ENCODE measurements at regions not wholly inside any gene's neighbourhood (a gene's known extent, or its start where the extent isn't known, plus 50 kb on each side); places are given as distances from the start of the nearest gene placed in this dataset.

GRCh38 chr16:52346709-52347108 lies 200.2 kb downstream of the TOX3 start:
- no peak for TF ChIP-seq EP300 (IDR thresholded peaks at IDR 0.05; ENCODE audit: low read depth)
- TF ChIP-seq, protein P1, sequence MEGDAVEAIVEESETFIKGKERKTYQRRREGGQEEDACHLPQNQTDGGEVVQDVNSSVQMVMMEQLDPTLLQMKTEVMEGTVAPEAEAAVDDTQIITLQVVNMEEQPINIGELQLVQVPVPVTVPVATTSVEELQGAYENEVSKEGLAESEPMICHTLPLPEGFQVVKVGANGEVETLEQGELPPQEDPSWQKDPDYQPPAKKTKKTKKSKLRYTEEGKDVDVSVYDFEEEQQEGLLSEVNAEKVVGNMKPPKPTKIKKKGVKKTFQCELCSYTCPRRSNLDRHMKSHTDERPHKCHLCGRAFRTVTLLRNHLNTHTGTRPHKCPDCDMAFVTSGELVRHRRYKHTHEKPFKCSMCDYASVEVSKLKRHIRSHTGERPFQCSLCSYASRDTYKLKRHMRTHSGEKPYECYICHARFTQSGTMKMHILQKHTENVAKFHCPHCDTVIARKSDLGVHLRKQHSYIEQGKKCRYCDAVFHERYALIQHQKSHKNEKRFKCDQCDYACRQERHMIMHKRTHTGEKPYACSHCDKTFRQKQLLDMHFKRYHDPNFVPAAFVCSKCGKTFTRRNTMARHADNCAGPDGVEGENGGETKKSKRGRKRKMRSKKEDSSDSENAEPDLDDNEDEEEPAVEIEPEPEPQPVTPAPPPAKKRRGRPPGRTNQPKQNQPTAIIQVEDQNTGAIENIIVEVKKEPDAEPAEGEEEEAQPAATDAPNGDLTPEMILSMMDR (IDR thresholded peaks at IDR 0.05) = no peak
- TF ChIP-seq POLR2A (IDR thresholded peaks at IDR 0.05) = no peak

Data from transverse colon (tissue), 3 donors.